Pancreas (tissue), 10 donors: ENCODE measurements at regions not wholly inside any gene's neighbourhood (a gene's known extent, or its start where the extent isn't known, plus 50 kb on each side); places are given as distances from the start of the nearest gene placed in this dataset.

ENCODE experiments used
- ATAC-seq, 4 donors: fragments of 200-7000 bp; cut with Tn5 transposase; one replicate each; pipeline versions ENCODE4 v1.8.0 to v1.9.1; 2020; ENCODE audit warnings: mild to moderate bottlenecking in 4 of 4, moderate library complexity in 4 of 4
- DNase-seq, 6 donors: peaks; one replicate each; pipeline ENCODE4 v3.0.0-alpha.2; 2020
- FAIRE-seq: peaks from 2 replicates; lab custom pipeline; 2012; peaks lifted over from hg19 to GRCh38; lab: Jason Lieb, UNC
- H3K27ac ChIP-seq, 4 donors: fragments of 200-600 bp; sonication (generic); 1 replicate in 3 of 4; 2 replicates in 1 of 4; pipeline versions ENCODE4 v1.5.0 to v1.8.0; 2020
- H3K27me3 ChIP-seq, 4 donors: fragments of 200-600 bp; one replicate each; pipeline ENCODE4 v1.8.0; 2021
- H3K36me3 ChIP-seq, 3 donors: fragments of 200-600 bp; sonication (generic) in 1 of 3; one replicate each; pipeline versions ENCODE4 v1.5.0 to v1.8.0; 2020 to 2021
- H3K4me1 ChIP-seq, 3 donors: fragments of 200-600 bp; one replicate each; pipeline ENCODE4 v1.8.0; 2021
- H3K4me3 ChIP-seq, 4 donors: fragments of 200-600 bp; sonication (generic) in 2 of 4; one replicate each; pipeline versions ENCODE4 v1.5.0 to v1.8.0; 2020 to 2021
- H3K9me3 ChIP-seq, 4 donors: fragments of 200-600 bp; one replicate each; pipeline ENCODE4 v1.8.0; 2021
- WGBS, 2 donors: extraction: QIAGEN DNeasy Blood & Tissue Kit; methylation state at CpG; one replicate each; pipeline ENCODE4 v1.1.7; 2013; 5-methylcytosine and 5-hydroxymethylcytosine counted together
- intact Hi-C, 3 donors: fragments of 100-400 bp; cut with DNase I; formaldehyde crosslinking; loops; one replicate each; pipeline versions ENCODE4 v1.11.1 to v1.14.2; 2022
- TF ChIP-seq, protein P1 (sequence below), 4 donors: fragments of 200-600 bp; sonication (generic) in 3 of 4; IDR thresholded peaks; one replicate each; pipeline versions ENCODE4 v1.5.0 to v1.8.0; 2021; ENCODE audit warnings: antibody characterized with exemption in 4 of 4
- donor health status: healthy with polysubstance abuse.
- donor health status: DM: no; HTN: no; CAD: no; lungs with moderate emphysema.
- donor health status: DM: no; HTN: no; CAD: no.
- donor health status: control.
- donor health status: control.
- donor health status: Bipolar disorder and iron deficiency.
- donor health status: DM: yes; HTN: yes; CAD: no.
- donor health status: DM: no; HTN: no; CAD: no.
- donor health status: DM: no; HTN: no; CAD: no.
- donor health status: DM: yes; HTN: yes; CAD: no.

DNA sequence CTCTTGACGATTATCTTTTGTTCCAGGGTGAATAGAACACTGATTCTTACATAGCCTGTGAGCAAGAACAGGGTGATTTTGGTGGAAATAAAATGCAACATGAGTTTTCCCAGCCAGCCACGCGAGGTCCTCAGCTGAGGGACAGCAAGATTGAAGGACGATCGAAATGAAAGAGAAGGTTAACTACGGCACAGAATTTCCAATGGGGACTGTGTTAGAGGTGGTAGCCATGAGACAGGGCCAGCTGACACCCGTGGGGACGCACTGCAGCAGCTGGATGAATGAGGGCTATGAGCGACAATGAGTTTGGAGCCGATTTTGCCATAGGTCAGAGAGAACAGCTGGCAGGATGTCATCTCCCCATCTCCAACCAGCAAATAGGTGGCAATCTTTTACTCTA lies 243.4 kb upstream of the PELI2 start:
- H3K4me3 ChIP-seq: no peak overlapping the region
- TF ChIP-seq, protein P1, sequence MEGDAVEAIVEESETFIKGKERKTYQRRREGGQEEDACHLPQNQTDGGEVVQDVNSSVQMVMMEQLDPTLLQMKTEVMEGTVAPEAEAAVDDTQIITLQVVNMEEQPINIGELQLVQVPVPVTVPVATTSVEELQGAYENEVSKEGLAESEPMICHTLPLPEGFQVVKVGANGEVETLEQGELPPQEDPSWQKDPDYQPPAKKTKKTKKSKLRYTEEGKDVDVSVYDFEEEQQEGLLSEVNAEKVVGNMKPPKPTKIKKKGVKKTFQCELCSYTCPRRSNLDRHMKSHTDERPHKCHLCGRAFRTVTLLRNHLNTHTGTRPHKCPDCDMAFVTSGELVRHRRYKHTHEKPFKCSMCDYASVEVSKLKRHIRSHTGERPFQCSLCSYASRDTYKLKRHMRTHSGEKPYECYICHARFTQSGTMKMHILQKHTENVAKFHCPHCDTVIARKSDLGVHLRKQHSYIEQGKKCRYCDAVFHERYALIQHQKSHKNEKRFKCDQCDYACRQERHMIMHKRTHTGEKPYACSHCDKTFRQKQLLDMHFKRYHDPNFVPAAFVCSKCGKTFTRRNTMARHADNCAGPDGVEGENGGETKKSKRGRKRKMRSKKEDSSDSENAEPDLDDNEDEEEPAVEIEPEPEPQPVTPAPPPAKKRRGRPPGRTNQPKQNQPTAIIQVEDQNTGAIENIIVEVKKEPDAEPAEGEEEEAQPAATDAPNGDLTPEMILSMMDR (IDR thresholded peaks at IDR 0.05): no peak
- H3K4me1 ChIP-seq: no peaks in the 10 kb centered on the region
- ATAC-seq (peak in 2 of 4 donors; percentile 59 to 62), DNase-seq (no peak), FAIRE-seq (no peak)
- no peaks in the 10 kb centered on the region for H3K27me3 ChIP-seq
- H3K36me3 ChIP-seq: no peaks in the 10 kb centered on the region
- WGBS, 2 donors: 43 to 55% methylated on average over 10 of the region's 10 CpGs
- intact Hi-C loops: no loop called here
- H3K9me3 ChIP-seq: no peaks in the 10 kb centered on the region
- no peak overlapping the region for H3K27ac ChIP-seq

DNA sequence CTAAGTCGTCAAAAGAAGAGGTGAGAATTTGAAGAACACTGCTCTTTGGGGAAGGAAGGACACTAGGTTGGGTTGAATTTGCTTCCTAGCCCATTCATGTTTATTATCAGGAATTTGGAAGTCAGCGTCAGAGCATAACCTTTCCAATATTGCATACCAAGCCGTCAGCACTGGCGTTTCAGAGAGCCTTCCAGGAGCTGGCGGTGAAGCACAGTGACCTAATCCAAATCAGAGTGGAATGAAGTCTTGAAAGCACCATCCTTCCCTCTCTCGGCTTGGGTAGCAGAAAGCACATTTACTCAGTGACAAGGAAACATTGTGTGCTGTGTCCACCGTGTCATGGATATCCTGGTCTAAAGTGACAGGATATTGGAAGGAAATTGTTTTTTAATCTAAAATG lies 240.3 kb upstream of the PELI2 start:
- DNase-seq: no peak
- peak in 2 of 4 donors; percentile 17 to 55 for ATAC-seq
- TF ChIP-seq, protein P1 (IDR thresholded peaks at IDR 0.05): no peak
- no peaks in the 10 kb centered on the region for H3K27me3 ChIP-seq
- intact Hi-C loops: no loop called here
- no peak overlapping the region for H3K27ac ChIP-seq
- H3K9me3 ChIP-seq: no peaks in the 10 kb centered on the region
- WGBS, 2 donors: 41 to 43% methylated on average over 7 of the region's 7 CpGs
- no peak for FAIRE-seq
- H3K4me3 ChIP-seq: no peak overlapping the region
- no peaks in the 10 kb centered on the region for H3K36me3 ChIP-seq
- H3K4me1 ChIP-seq: no peaks in the 10 kb centered on the region

DNA sequence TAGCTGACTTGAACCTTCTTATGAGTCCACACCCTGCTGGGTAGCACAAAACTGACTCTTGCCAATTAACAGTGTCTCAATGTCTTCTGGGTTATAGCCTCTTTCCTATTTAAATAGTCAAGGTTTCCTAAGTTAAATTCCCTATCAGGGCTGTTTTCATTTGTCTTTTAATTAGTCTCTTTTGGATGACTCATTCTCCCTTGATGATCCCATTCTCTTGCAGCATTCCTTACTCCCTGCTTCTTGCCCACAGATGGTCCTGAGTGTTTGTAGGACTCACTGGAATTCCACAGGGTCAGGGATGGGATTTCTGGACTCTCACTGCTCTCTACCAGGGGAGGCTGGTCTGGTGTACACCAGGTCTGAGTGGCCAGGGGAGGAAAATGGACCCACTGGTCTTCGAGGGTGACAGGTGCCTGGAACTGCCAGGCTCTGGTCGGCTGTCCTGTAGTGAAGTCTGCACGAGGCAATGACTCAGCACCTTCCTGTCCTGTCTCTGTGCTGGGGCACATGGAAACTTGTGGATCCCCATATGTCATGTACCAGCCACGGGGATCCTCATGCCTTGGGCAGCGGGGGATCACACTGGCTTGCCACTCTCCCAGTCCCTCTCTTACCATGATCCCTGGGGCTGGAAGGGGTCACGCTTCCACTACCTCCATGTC lies 236.5 kb upstream of the PELI2 start:
- ATAC-seq (no peak), DNase-seq (no peak)

DNA sequence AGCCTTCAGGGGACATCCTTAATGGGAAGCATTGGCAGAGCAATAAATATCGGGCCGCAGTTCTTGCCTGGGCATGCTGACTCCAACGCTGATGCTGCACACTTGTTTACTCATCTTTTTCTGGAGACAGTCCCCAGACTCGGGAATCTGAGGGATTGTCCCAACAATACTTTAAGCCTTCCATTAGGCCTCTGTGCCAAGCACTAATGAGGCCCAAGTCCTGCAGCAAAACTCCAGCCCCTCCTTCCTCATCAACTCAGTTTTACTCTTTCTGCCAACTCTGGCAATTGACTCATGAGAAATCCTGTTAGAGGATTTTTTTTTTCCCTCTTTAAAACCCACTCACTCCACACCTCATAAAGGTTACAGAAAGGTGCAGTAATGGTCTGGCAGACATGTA lies 233.4 kb upstream of the PELI2 start:
- no peak overlapping the region for H3K4me3 ChIP-seq
- peaks cover 4 to 10% (median 5%) of the 10 kb centered on the region in 3 donors for H3K4me1 ChIP-seq
- TF ChIP-seq, protein P1 (IDR thresholded peaks at IDR 0.05): no peak
- no peaks in the 10 kb centered on the region for H3K27me3 ChIP-seq
- DNase-seq (no peak), FAIRE-seq (no peak), ATAC-seq (no peak)
- 78 to 82% methylated on average over 4 of the region's 4 CpGs for WGBS, 2 donors
- no peaks in the 10 kb centered on the region for H3K9me3 ChIP-seq
- intact Hi-C loops: no loop called here
- H3K36me3 ChIP-seq: no peaks in the 10 kb centered on the region
- no peak overlapping the region for H3K27ac ChIP-seq

More for the DNA sequence above, 236.5 kb upstream of the PELI2 start:
- intact Hi-C loops: no loop called here
- Histone ChIP-seq H3K27ac (no peak overlapping the region), H3K4me1 (no peaks in the 10 kb centered on the region), H3K27me3 (no peaks in the 10 kb centered on the region), H3K36me3 (no peaks in the 10 kb centered on the region), H3K4me3 (no peak overlapping the region), H3K9me3 (no peaks in the 10 kb centered on the region)
- FAIRE-seq: no peak
- 72 to 78% methylated on average over 6 of the region's 6 CpGs for WGBS, 2 donors
- TF ChIP-seq, protein P1 (IDR thresholded peaks at IDR 0.05): no peak

DNA sequence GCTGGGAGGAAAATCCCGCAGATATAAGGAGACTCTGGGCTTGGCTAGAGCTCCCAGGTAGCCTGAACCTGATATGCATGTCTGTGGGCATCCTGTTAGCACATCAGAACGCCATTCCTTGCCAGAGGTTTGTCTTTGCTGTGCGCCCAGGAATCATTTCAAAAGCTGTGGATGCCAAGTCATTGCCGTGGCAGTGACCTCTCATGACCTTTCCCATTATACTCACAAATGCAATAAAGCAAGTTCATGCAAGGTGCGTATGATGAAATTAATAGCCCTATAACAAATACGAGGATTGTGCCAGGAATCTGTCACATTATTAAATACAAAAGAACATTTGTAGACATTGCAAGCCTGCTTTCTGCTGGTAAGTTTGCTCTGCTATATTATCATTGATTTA lies 229.1 kb upstream of the PELI2 start:
- H3K4me1 ChIP-seq: peaks cover 4 to 10% (median 5%) of the 10 kb centered on the region in 3 donors
- H3K27me3 ChIP-seq: no peaks in the 10 kb centered on the region
- TF ChIP-seq, protein P1 (IDR thresholded peaks at IDR 0.05): no peak
- no peak overlapping the region for H3K4me3 ChIP-seq
- H3K27ac ChIP-seq: no peak overlapping the region
- ATAC-seq (peak; percentile 85 to 95 (median 89)), DNase-seq (peak in 2 of 6 donors; percentile 46 to 70), FAIRE-seq (no peak)
- H3K36me3 ChIP-seq: no peaks in the 10 kb centered on the region
- H3K9me3 ChIP-seq: no peaks in the 10 kb centered on the region
- intact Hi-C loops: no loop called here
- 9 to 14% methylated on average over 6 of the region's 6 CpGs for WGBS, 2 donors
